Ectodermal cell (in vitro differentiated cells): ENCODE measurements at regions not wholly inside any gene's neighbourhood (a gene's known extent, or its start where the extent isn't known, plus 50 kb on each side); places are given as distances from the start of the nearest gene placed in this dataset.

Source experiments
- H3K27ac ChIP-seq: 2 replicates; pipeline ENCODE4 v1.7.0; 2013; ENCODE audit warnings: mild to moderate bottlenecking, low read depth, low read length; ENCODE audit not compliant: insufficient read depth, poor library complexity, severe bottlenecking
- H3K27me3 ChIP-seq: 2 replicates; pipeline ENCODE4 v1.7.0; 2013; ENCODE audit warnings: mild to moderate bottlenecking, low read length; ENCODE audit not compliant: insufficient read depth, control insufficient read depth, poor library complexity, severe bottlenecking
- H3K36me3 ChIP-seq: one replicate; pipeline ENCODE4 v1.7.0; 2013; ENCODE audit warnings: low read length; ENCODE audit not compliant: control insufficient read depth, insufficient read depth
- H3K4me1 ChIP-seq: one replicate; pipeline ENCODE4 v1.7.0; 2013; ENCODE audit warnings: low read length; ENCODE audit not compliant: control insufficient read depth, insufficient read depth
- H3K4me3 ChIP-seq: 2 replicates; pipeline ENCODE4 v1.7.0; 2013; ENCODE audit warnings: low read depth, low read length, control low read depth; ENCODE audit not compliant: insufficient read depth
- H3K9me3 ChIP-seq: 2 replicates; pipeline ENCODE4 v1.7.0; 2013; ENCODE audit warnings: mild to moderate bottlenecking, low read length, moderate library complexity; ENCODE audit not compliant: control insufficient read depth
- WGBS, 2 experiments: methylation state at CpG; one replicate each; pipeline ENCODE4 v1.1.7; 2013; ENCODE audit warnings: missing lambda C conversion rate in 2 of 2; 5-methylcytosine and 5-hydroxymethylcytosine counted together

GRCh38 chr20:20926222-20926905 lies 179.8 kb downstream of the LINC00237 start:
- WGBS, 2 experiments: 77 to 80% methylated on average over 8 of the region's 8 CpGs
- no peaks in the 10 kb centered on the region for H3K9me3 ChIP-seq
- H3K27me3 ChIP-seq: no peaks in the 10 kb centered on the region
- H3K4me3 ChIP-seq: no peak overlapping the region
- H3K4me1 ChIP-seq: no peaks in the 10 kb centered on the region
- H3K27ac ChIP-seq: no peak overlapping the region
- H3K36me3 ChIP-seq: no peaks in the 10 kb centered on the region

- 91 to 93% methylated on average over 4 to 5 of the region's 5 CpGs for WGBS, 2 experiments
- no peaks in the 10 kb centered on the region for H3K27me3 ChIP-seq
- no peaks in the 10 kb centered on the region for H3K36me3 ChIP-seq
- no peak overlapping the region for H3K4me3 ChIP-seq
- no peaks in the 10 kb centered on the region for H3K9me3 ChIP-seq
- no peak overlapping the region for H3K27ac ChIP-seq
- no peaks in the 10 kb centered on the region for H3K4me1 ChIP-seq
These were observed 185.7 kb downstream of the LINC00237 start for GRCh38 chr20:20920433-20920832.

DNA sequence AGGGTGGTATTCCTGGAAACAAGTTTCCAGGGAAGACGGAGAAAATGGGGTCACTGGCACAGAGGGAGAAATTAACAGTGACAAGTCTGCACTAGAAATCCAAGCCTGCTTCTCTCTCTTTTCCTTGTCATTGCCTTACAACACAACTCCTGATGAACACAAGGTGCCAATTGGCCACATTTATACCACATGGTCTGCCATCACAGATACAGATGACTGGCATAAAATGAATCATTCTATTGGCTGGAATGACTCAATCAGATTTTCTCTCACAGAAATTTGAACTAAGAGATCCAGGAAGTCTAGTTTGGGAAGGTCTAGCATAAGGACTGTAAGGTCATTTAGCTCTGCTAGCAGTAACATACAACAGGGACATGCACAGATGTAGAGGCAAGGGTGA lies 190.3 kb downstream of the LINC00237 start:
- H3K4me3 ChIP-seq: no peak overlapping the region
- no peaks in the 10 kb centered on the region for H3K9me3 ChIP-seq
- H3K36me3 ChIP-seq: no peaks in the 10 kb centered on the region
- 2 to 6% methylated on average over 1 of the region's 1 CpG for WGBS, 2 experiments
- no peaks in the 10 kb centered on the region for H3K27me3 ChIP-seq
- H3K27ac ChIP-seq: no peak overlapping the region
- H3K4me1 ChIP-seq: no peaks in the 10 kb centered on the region

GRCh38 chr20:20904501-20904831 lies 192.0 kb upstream of the RALGAPA2 start:
- Histone ChIP-seq H3K36me3 (no peaks in the 10 kb centered on the region), H3K9me3 (no peaks in the 10 kb centered on the region), H3K4me3 (no peak overlapping the region), H3K27me3 (no peaks in the 10 kb centered on the region), H3K4me1 (no peaks in the 10 kb centered on the region), H3K27ac (no peak overlapping the region)
- WGBS, 2 experiments: 88 to 91% methylated on average over 1 to 2 of the region's 2 CpGs

- 91 to 94% methylated on average over 2 of the region's 2 CpGs for WGBS, 2 experiments
- Histone ChIP-seq H3K36me3 (no peaks in the 10 kb centered on the region), H3K27me3 (no peaks in the 10 kb centered on the region)
These were observed 191.5 kb upstream of the RALGAPA2 start for GRCh38 chr20:20903773-20904500.

DNA sequence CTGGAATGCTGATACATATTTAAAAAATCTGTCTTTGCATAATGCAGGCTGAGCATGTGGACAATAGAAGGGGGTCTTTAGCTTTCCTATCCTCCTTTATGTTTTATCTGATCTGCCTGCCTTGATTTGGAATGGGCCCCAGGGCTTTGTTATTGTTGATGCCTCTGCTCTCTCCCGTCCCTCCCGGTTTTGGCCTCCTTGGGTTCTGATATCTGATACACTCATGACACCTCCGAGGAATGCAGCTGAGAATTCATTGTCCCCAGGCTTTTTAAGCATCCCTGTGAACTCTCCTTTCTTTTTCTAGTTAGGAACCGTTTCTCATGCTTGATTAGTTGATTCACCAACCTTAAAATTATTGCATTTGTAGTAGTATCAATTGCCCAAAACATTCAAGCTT lies 185.5 kb upstream of the RALGAPA2 start:
- Histone ChIP-seq H3K4me1 (peaks cover 18% of the 10 kb centered on the region), H3K9me3 (no peaks in the 10 kb centered on the region), H3K4me3 (no peak overlapping the region), H3K36me3 (no peaks in the 10 kb centered on the region), H3K27me3 (peaks cover 6% of the 10 kb centered on the region), H3K27ac (no peak overlapping the region)
- 2 to 3% methylated on average over 3 to 4 of the region's 4 CpGs for WGBS, 2 experiments

More at GRCh38 chr20:20903773-20904500, 191.5 kb upstream of the RALGAPA2 start:
- Histone ChIP-seq H3K27ac (no peak overlapping the region), H3K4me3 (no peak overlapping the region), H3K4me1 (no peaks in the 10 kb centered on the region), H3K9me3 (no peaks in the 10 kb centered on the region)

GRCh38 chr20:20897145-20897544 lies 184.7 kb upstream of the RALGAPA2 start:
- Histone ChIP-seq H3K4me3 (no peak overlapping the region), H3K9me3 (no peaks in the 10 kb centered on the region), H3K27me3 (peaks cover 12% of the 10 kb centered on the region), H3K27ac (no peak overlapping the region), H3K4me1 (peaks cover 18% of the 10 kb centered on the region), H3K36me3 (no peaks in the 10 kb centered on the region)

GRCh38 chr20:20896606-20897005 lies 184.2 kb upstream of the RALGAPA2 start:
- no peaks in the 10 kb centered on the region for H3K9me3 ChIP-seq
- H3K27ac ChIP-seq: no peak overlapping the region
- H3K27me3 ChIP-seq: peaks cover 17% of the 10 kb centered on the region
- peaks cover 19% of the 10 kb centered on the region for H3K4me1 ChIP-seq
- WGBS, 2 experiments: 89 to 96% methylated on average over 3 of the region's 3 CpGs
- no peaks in the 10 kb centered on the region for H3K36me3 ChIP-seq
- no peak overlapping the region for H3K4me3 ChIP-seq

- Histone ChIP-seq H3K36me3 (no peaks in the 10 kb centered on the region), H3K4me1 (peaks cover 22% of the 10 kb centered on the region), H3K4me3 (no peak overlapping the region), H3K9me3 (no peaks in the 10 kb centered on the region), H3K27ac (no peak overlapping the region), H3K27me3 (peaks cover 27% of the 10 kb centered on the region)
- 91 to 93% methylated on average over 12 of the region's 12 CpGs for WGBS, 2 experiments
These were observed 183.1 kb upstream of the RALGAPA2 start for GRCh38 chr20:20895537-20895936.

DNA sequence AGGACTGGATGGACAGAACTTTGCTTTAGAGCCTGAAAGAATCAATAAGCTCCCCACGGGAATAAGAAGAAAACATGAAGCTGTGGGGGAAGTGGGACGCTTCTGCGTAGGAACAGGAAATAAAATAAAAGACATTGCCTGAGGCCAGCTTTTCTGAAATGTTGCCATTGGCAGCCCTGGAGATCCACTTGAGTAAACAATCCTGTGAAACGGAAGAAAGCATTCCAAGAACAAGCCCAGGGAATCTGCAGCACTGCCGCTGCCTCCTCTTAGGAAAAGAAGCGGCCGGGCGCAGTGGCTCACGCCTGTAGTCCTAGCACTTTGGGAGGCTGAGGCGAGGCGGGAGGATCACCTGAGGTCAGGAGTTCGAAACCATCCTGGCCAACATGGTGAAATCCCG lies 182.3 kb upstream of the RALGAPA2 start:
- H3K4me1 ChIP-seq: peaks cover 22% of the 10 kb centered on the region
- 84 to 87% methylated on average over 13 of the region's 13 CpGs for WGBS, 2 experiments

More for the DNA sequence above, 182.3 kb upstream of the RALGAPA2 start:
- H3K36me3 ChIP-seq: no peaks in the 10 kb centered on the region
- H3K27me3 ChIP-seq: peaks cover 29% of the 10 kb centered on the region
- H3K9me3 ChIP-seq: no peaks in the 10 kb centered on the region
- no peak overlapping the region for H3K27ac ChIP-seq
- no peak overlapping the region for H3K4me3 ChIP-seq
